Ishikawa (cell line): ENCODE measurements at regions not wholly inside any gene's neighbourhood (a gene's known extent, or its start where the extent isn't known, plus 50 kb on each side); places are given as distances from the start of the nearest gene placed in this dataset.

Experiments
- CEBPB ChIP-seq: IDR thresholded peaks from 2 replicates; pipeline ENCODE4 v1.6.1; 2012
- CREB1 ChIP-seq: IDR thresholded peaks from 2 replicates; pipeline ENCODE4 v1.6.1; 2012; ENCODE audit warnings: low read depth
- EGR1 ChIP-seq: IDR thresholded peaks from 2 replicates; pipeline ENCODE4 v1.6.1; 2012
- EP300 ChIP-seq: IDR thresholded peaks from 2 replicates; pipeline ENCODE4 v1.6.1; 2012; ENCODE audit warnings: borderline replicate concordance
- FOXM1 ChIP-seq: IDR thresholded peaks from 2 replicates; pipeline ENCODE4 v1.6.1; 2012; ENCODE audit warnings: low read depth, borderline replicate concordance
- NFIC ChIP-seq: IDR thresholded peaks from 2 replicates; pipeline ENCODE4 v1.6.1; 2012
- RAD21 ChIP-seq: IDR thresholded peaks from 2 replicates; pipeline ENCODE4 v1.6.1; 2012; ENCODE audit warnings: low read depth
- REST ChIP-seq: IDR thresholded peaks from 2 replicates; pipeline ENCODE4 v1.6.1; 2012; ENCODE audit warnings: low read depth, mild to moderate bottlenecking
- TAF1 ChIP-seq: IDR thresholded peaks from 2 replicates; pipeline ENCODE4 v1.6.1; 2012; ENCODE audit warnings: low read depth, mild to moderate bottlenecking
- TCF12 ChIP-seq: IDR thresholded peaks from 2 replicates; pipeline ENCODE4 v1.6.1; 2012; ENCODE audit warnings: low read depth
- TEAD4 ChIP-seq: IDR thresholded peaks from 2 replicates; pipeline ENCODE4 v1.6.1; 2012
- USF1 ChIP-seq: IDR thresholded peaks from 2 replicates; pipeline ENCODE4 v1.6.1; 2012
- YY1 ChIP-seq: IDR thresholded peaks from 2 replicates; pipeline ENCODE4 v1.6.1; 2012; ENCODE audit warnings: low read depth
- ZBTB7A ChIP-seq: IDR thresholded peaks from 2 replicates; pipeline ENCODE4 v1.6.1; 2012; ENCODE audit warnings: low read depth
- TF ChIP-seq, protein P1 (sequence below): IDR thresholded peaks from 2 replicates; pipeline ENCODE4 v1.6.1; 2012

DNA sequence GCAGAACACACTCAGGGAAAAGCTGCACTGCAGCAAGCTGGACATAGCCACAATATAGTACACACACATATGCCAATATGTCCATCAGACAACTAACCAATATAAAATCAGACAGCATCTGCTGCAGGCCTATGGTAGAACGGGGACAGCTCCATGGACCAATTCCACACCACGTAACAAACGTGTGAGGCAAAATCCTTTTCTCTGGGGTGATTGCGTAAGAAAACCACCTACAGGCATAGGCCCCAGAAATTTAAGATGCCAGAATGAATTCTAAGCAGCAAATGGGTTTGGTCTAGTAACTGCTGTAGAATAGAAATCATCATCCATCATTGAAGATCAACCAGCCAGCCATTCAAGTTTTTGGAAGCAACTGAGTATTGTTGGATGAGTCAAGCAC, 368.9 kb upstream of the TMPO start:
- peak; percentile 51; the same call in 1 of the 2 replicates for TF ChIP-seq CEBPB
- no peak for TF ChIP-seq EGR1
- TF ChIP-seq REST = no peak

DNA sequence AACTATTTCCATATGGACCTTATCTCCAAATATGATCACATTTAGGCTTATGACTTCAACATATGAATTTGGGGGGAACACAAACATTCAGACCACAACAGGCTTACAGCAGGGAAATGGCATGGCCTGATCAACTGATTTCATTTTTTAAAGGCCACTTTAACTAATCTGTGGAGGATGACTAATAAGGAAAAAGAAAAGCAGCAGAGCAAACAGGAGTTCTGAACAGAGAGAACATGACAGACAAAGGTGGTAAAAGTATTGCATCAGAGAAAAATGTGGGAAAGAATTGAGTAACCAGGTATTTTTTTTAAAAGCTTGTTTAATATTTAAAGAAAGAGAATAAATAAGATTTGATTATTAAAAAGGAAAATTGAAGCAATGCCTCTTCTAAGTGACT, 366.1 kb upstream of the TMPO start:
- no peak for TF ChIP-seq CREB1
- no peak for TF ChIP-seq TAF1
- no peak for TF ChIP-seq CEBPB
- no peak for TF ChIP-seq ZBTB7A
- TF ChIP-seq YY1 = no peak
- TF ChIP-seq NFIC = no peak
- no peak for TF ChIP-seq TEAD4
- TF ChIP-seq EP300 = no peak
- no peak for TF ChIP-seq FOXM1
- TF ChIP-seq REST = no peak
- no peak for TF ChIP-seq RAD21
- TF ChIP-seq EGR1 = no peak
- no peak for TF ChIP-seq TCF12
- no peak for TF ChIP-seq USF1

GRCh38 chr12:98149691-98150210, 365.6 kb upstream of the TMPO start:
- TF ChIP-seq EP300 (no peak), REST (no peak), FOXM1 (no peak), NFIC (no peak), TEAD4 (no peak), CREB1 (no peak), TCF12 (no peak), EGR1 (no peak), RAD21 (no peak)
- TF ChIP-seq, protein P1, sequence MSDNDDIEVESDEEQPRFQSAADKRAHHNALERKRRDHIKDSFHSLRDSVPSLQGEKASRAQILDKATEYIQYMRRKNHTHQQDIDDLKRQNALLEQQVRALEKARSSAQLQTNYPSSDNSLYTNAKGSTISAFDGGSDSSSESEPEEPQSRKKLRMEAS = no peak

GRCh38 chr12:98151105-98151590, 364.2 kb upstream of the TMPO start:
- no peak for TF ChIP-seq USF1
- TF ChIP-seq CEBPB = no peak
- TF ChIP-seq REST = no peak
- no peak for TF ChIP-seq TCF12
- no peak for TF ChIP-seq ZBTB7A
- no peak for TF ChIP-seq TEAD4
- no peak for TF ChIP-seq RAD21
- TF ChIP-seq EP300 = no peak
- TF ChIP-seq FOXM1 = no peak
- TF ChIP-seq EGR1 = no peak
- TF ChIP-seq, protein P1 = no peak
- no peak for TF ChIP-seq YY1
- no peak for TF ChIP-seq NFIC
- TF ChIP-seq TAF1 = no peak
